ENCODE measurements at regions not wholly inside any gene's neighbourhood (a gene's known extent, or its start where the extent isn't known, plus 50 kb on each side); places are given as distances from the start of the nearest gene placed in this dataset.
A peak's percentile ranks its signal among the peaks of the same experiment; 100 is the strongest.
"Not testable (repeated sequence)": the region's sequence is repeated elsewhere in the genome, so short reads cannot be mapped to it uniquely, and the experiment has no call there.

- no peak for DNase-seq
Measured at GRCh38 chr7:142436601-142437000, 178.7 kb upstream of the PRSS58 start.

- DNase-seq: not testable (repeated sequence)
Measured at GRCh38 chr7:142435606-142436005, 177.7 kb upstream of the PRSS58 start.

- no peak for DNase-seq
Measured at GRCh38 chr7:142434666-142435167, 176.9 kb upstream of the PRSS58 start.

GRCh38 chr7:142434133-142434532 lies 176.3 kb upstream of the PRSS58 start:
- not testable (repeated sequence) for DNase-seq

- no peak for DNase-seq
Measured at GRCh38 chr7:142432377-142432776, 174.5 kb upstream of the PRSS58 start.

- peak; percentile 31 for DNase-seq
Measured at GRCh38 chr7:142431491-142431890, 173.6 kb upstream of the PRSS58 start.

GRCh38 chr7:142428094-142428493 lies 170.2 kb upstream of the PRSS58 start:
- DNase-seq: no peak

GRCh38 chr7:142425281-142425680 lies 167.4 kb upstream of the PRSS58 start:
- no peak for DNase-seq

- no peak for DNase-seq
Measured at GRCh38 chr7:142422621-142423020, 164.8 kb upstream of the PRSS58 start.

- peak; percentile 58 for DNase-seq
Measured at GRCh38 chr7:142420554-142421362, 162.9 kb upstream of the PRSS58 start.

GRCh38 chr7:142418326-142418725 lies 160.5 kb upstream of the PRSS58 start:
- DNase-seq: no peak

GRCh38 chr7:142414915-142415314 lies 157.1 kb upstream of the PRSS58 start:
- DNase-seq: no peak

GRCh38 chr7:142414135-142414534 lies 156.3 kb upstream of the PRSS58 start:
- DNase-seq: no peak

- DNase-seq: no peak
Measured at GRCh38 chr7:142413280-142414000, 155.6 kb upstream of the PRSS58 start.

GRCh38 chr7:142412551-142413193 lies 154.8 kb upstream of the PRSS58 start:
- DNase-seq: peak; percentile 69

- no peak for DNase-seq
Measured at GRCh38 chr7:142409471-142409870, 151.6 kb upstream of the PRSS58 start.

GRCh38 chr7:142408794-142409193 lies 150.9 kb upstream of the PRSS58 start:
- DNase-seq: no peak

- no peak for DNase-seq
Measured at GRCh38 chr7:142407939-142408570, 150.2 kb upstream of the PRSS58 start.

GRCh38 chr7:142405122-142405765 lies 147.4 kb upstream of the PRSS58 start:
- DNase-seq: peak; percentile 30

- no peak for DNase-seq
Measured at GRCh38 chr7:142401951-142402350, 144.1 kb upstream of the PRSS58 start.

GRCh38 chr7:142400042-142400533 lies 142.2 kb upstream of the PRSS58 start:
- DNase-seq: no peak
